PFSK-1 (cell line): ENCODE measurements at regions not wholly inside any gene's neighbourhood (a gene's known extent, or its start where the extent isn't known, plus 50 kb on each side); places are given as distances from the start of the nearest gene placed in this dataset.

Source experiments
- FOXP2 ChIP-seq: optimal IDR thresholded peaks from 2 replicates; pipeline ENCODE3; 2011; ENCODE audit warnings: borderline replicate concordance, control low read depth, inconsistent platforms; ENCODE audit not compliant: insufficient read depth; ENCODE audit errors: extremely low read length, extremely low read depth
- POLR2AphosphoS5 ChIP-seq: IDR thresholded peaks from 2 replicates; pipeline ENCODE4 v1.6.1; 2012; ENCODE audit warnings: low read depth, mild to moderate bottlenecking, control low read depth, low read length, moderate library complexity
- REST ChIP-seq, 2 experiments: IDR thresholded peaks; 2 replicates each; pipeline versions ENCODE4 v1.6.1 to v1.8.0; 2011 to 2012; ENCODE audit warnings: low read depth in 2 of 2, low read length in 2 of 2, control low read depth in 1 of 2, inconsistent platforms in 1 of 2, mild to moderate bottlenecking in 1 of 2, moderate library complexity in 1 of 2; ENCODE audit not compliant: insufficient read depth in 1 of 2
- SIN3A ChIP-seq: IDR thresholded peaks from 2 replicates; pipeline ENCODE4 v1.6.1; 2012; ENCODE audit warnings: mild to moderate bottlenecking, low read length, moderate library complexity, borderline replicate concordance; ENCODE audit not compliant: insufficient read depth
- TAF1 ChIP-seq: IDR thresholded peaks from 2 replicates; pipeline ENCODE4 v1.6.1; 2012; ENCODE audit warnings: low read length, control low read depth, borderline replicate concordance; ENCODE audit not compliant: insufficient read depth

GRCh38 chr2:67674668-67675067, 277.5 kb downstream of the ETAA1 start:
- TF ChIP-seq SIN3A, result no peak
- TF ChIP-seq POLR2AphosphoS5, result no peak
- no peak for TF ChIP-seq REST (IDR thresholded peaks at IDR 0.05; ENCODE audit: insufficient read depth in 1 of 2, low read depth in 2 of 2, low read length in 2 of 2)
- TF ChIP-seq TAF1, result no peak
- no peak for TF ChIP-seq FOXP2
